Muscle layer of colon (tissue), 2 donors: ENCODE measurements at regions not wholly inside any gene's neighbourhood (a gene's known extent, or its start where the extent isn't known, plus 50 kb on each side); places are given as distances from the start of the nearest gene placed in this dataset.
"Not testable (repeated sequence)": the region's sequence is repeated elsewhere in the genome, so short reads cannot be mapped to it uniquely, and the experiment has no call there.

Experiments
- H3K27ac ChIP-seq: one replicate; pipeline ENCODE4 v1.7.0; 2013; ENCODE audit warnings: low read depth, mild to moderate bottlenecking, low read length, moderate library complexity
- H3K27me3 ChIP-seq, 2 donors: one replicate each; pipeline ENCODE4 v1.7.0; 2013; ENCODE audit warnings: low read length in 2 of 2, mild to moderate bottlenecking in 2 of 2; ENCODE audit not compliant: insufficient read depth in 2 of 2, control insufficient read depth in 1 of 2
- H3K36me3 ChIP-seq: one replicate; pipeline ENCODE4 v1.7.0; 2013; ENCODE audit warnings: mild to moderate bottlenecking, low read length; ENCODE audit not compliant: insufficient read depth
- H3K4me1 ChIP-seq: one replicate; pipeline ENCODE4 v1.7.0; 2013; ENCODE audit warnings: mild to moderate bottlenecking, low read length; ENCODE audit not compliant: insufficient read depth
- H3K4me3 ChIP-seq, 2 donors: one replicate each; pipeline ENCODE4 v1.7.0; 2013; ENCODE audit warnings: low read length in 2 of 2, low read depth in 1 of 2, mild to moderate bottlenecking in 1 of 2, moderate library complexity in 1 of 2
- H3K9ac ChIP-seq: one replicate; pipeline ENCODE4 v1.7.0; 2013; ENCODE audit warnings: low read length
- H3K9me3 ChIP-seq: one replicate; pipeline ENCODE4 v1.7.0; 2013; ENCODE audit warnings: mild to moderate bottlenecking, low read length
- donor health status: abdominal sarcoma.
- donor health status: Adenocarcinoma of cecum.

- Histone ChIP-seq H3K4me3 (no peak overlapping the region), H3K27me3 (no peaks in the 10 kb centered on the region), H3K9me3 (no peaks in the 10 kb centered on the region), H3K36me3 (no peaks in the 10 kb centered on the region), H3K27ac (no peak overlapping the region), H3K9ac (no peak overlapping the region), H3K4me1 (no peaks in the 10 kb centered on the region)
Observed at GRCh38 chr2:133894429-133894828, 326.2 kb upstream of the NCKAP5 start.

DNA sequence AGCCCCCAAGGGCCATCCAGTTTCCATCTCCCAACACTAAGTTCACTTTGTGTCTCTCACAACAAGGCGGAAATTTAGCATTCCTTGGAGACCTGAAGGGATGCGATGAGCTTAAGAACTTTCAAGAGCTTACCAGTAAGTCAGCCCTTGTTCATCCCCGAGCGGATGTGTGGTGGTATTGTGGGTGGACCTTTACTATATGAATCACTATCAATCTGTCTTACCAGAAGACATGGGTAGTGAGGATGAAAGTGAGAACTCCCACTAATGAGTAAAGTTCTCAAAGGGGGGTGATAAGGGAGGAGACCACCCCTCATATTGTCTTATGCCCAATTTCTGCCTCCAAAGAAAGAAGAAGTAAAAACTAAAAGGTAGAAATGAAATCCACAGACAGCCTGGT lies 329.6 kb upstream of the NCKAP5 start:
- H3K36me3 ChIP-seq, H3K9ac ChIP-seq, H3K4me1 ChIP-seq, H3K9me3 ChIP-seq, H3K4me3 ChIP-seq, H3K27ac ChIP-seq, H3K27me3 ChIP-seq: not testable (repeated sequence)

DNA sequence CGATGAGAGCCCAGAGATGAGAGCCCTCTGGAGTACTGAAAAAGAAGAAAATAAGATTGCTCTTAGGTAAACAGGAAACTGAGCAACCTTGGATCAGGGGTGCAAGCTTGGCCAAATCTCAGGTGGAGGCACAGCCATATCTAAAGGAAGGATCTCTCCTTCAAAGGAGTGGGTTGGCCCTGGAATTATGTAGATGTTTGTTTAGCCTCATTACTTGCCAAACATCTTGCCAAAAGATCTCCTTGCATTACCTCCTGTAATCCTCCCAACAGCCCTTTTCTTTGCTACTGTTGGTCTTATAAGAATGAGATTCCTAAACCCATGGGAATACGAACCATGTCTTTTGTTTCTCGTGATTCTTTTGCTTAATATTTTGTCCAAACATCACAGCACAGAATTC lies 332.6 kb upstream of the NCKAP5 start:
- Histone ChIP-seq H3K4me3 (no peak overlapping the region), H3K36me3 (no peaks in the 10 kb centered on the region), H3K9me3 (no peaks in the 10 kb centered on the region), H3K27ac (no peak overlapping the region), H3K4me1 (no peaks in the 10 kb centered on the region), H3K9ac (no peak overlapping the region), H3K27me3 (no peaks in the 10 kb centered on the region)

- H3K4me1 ChIP-seq, result no peaks in the 10 kb centered on the region
- H3K27me3 ChIP-seq, result no peaks in the 10 kb centered on the region
- no peak overlapping the region for H3K4me3 ChIP-seq
- no peak overlapping the region for H3K9ac ChIP-seq
- H3K36me3 ChIP-seq, result no peaks in the 10 kb centered on the region
- no peaks in the 10 kb centered on the region for H3K9me3 ChIP-seq
- H3K27ac ChIP-seq, result no peak overlapping the region
Observed at GRCh38 chr2:133906396-133906795, 338.1 kb upstream of the NCKAP5 start.

DNA sequence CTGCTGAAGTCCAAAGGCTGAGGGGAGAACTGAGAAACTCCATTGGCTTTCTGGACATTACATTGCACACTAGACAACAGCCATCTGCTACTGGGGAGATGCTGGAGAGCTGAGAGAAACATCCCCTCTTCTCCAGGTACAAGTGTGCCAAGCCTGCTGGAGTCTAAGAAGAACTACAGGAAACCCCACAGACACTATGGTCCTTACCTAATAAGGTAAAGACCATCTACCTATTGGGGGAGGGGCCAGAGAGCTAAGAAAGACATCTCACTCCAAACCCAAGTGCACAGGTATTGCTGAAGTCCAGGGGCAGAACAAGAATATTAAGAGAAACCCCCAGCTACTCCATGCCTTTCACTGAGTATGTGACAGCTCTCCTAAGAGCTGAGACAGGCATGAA lies 338.7 kb upstream of the NCKAP5 start:
- no peak overlapping the region for H3K27ac ChIP-seq
- no peaks in the 10 kb centered on the region for H3K27me3 ChIP-seq
- H3K4me1 ChIP-seq, result no peaks in the 10 kb centered on the region
- H3K4me3 ChIP-seq, result no peak overlapping the region
- H3K9ac ChIP-seq, result no peak overlapping the region
- H3K36me3 ChIP-seq, result no peaks in the 10 kb centered on the region
- H3K9me3 ChIP-seq, result no peaks in the 10 kb centered on the region

GRCh38 chr2:133908171-133908570 lies 339.9 kb upstream of the NCKAP5 start:
- no peaks in the 10 kb centered on the region for H3K36me3 ChIP-seq
- H3K4me1 ChIP-seq, result no peaks in the 10 kb centered on the region
- H3K27me3 ChIP-seq, result no peaks in the 10 kb centered on the region
- no peak overlapping the region for H3K4me3 ChIP-seq
- H3K9ac ChIP-seq, result no peak overlapping the region
- no peak overlapping the region for H3K27ac ChIP-seq
- H3K9me3 ChIP-seq, result no peaks in the 10 kb centered on the region

DNA sequence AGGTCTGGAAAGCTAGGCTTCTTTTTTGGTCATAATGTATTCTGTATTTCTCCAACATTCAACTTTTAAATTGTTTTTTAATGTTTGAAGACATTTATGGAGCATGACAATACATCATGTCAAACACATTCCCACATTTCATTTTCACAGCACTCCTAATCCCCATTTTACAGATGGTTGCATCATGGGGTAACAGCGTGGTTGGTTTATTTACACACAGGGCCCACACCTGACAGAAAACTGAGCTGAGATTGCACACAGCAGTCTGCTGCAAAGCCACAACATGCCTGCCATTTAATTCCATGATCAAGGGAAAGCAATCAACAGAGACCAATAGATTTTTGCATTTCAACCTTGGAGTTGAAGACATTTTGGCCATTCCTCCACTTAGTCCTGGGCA lies 335.7 kb upstream of the MGAT5 start:
- Histone ChIP-seq H3K27me3 (no peaks in the 10 kb centered on the region), H3K4me3 (no peak overlapping the region), H3K9me3 (no peaks in the 10 kb centered on the region), H3K36me3 (no peaks in the 10 kb centered on the region), H3K4me1 (no peaks in the 10 kb centered on the region), H3K9ac (no peak overlapping the region), H3K27ac (no peak overlapping the region)

- H3K27ac ChIP-seq, result no peak overlapping the region
- no peaks in the 10 kb centered on the region for H3K4me1 ChIP-seq
- no peaks in the 10 kb centered on the region for H3K9me3 ChIP-seq
- H3K27me3 ChIP-seq, result no peaks in the 10 kb centered on the region
- no peaks in the 10 kb centered on the region for H3K36me3 ChIP-seq
- no peak overlapping the region for H3K9ac ChIP-seq
- H3K4me3 ChIP-seq, result no peak overlapping the region
Observed at GRCh38 chr2:133919285-133919684, 334.6 kb upstream of the MGAT5 start.

GRCh38 chr2:133927894-133928293 lies 326.0 kb upstream of the MGAT5 start:
- Histone ChIP-seq H3K4me3 (no peak overlapping the region), H3K9me3 (no peaks in the 10 kb centered on the region), H3K36me3 (no peaks in the 10 kb centered on the region), H3K9ac (no peak overlapping the region), H3K27me3 (no peaks in the 10 kb centered on the region), H3K27ac (no peak overlapping the region), H3K4me1 (no peaks in the 10 kb centered on the region)

- Histone ChIP-seq H3K36me3 (no peaks in the 10 kb centered on the region), H3K27me3 (no peaks in the 10 kb centered on the region), H3K27ac (no peak overlapping the region)
Observed at GRCh38 chr2:133936096-133936495, 317.8 kb upstream of the MGAT5 start.

GRCh38 chr2:133936601-133937000 lies 317.3 kb upstream of the MGAT5 start:
- Histone ChIP-seq H3K27ac (no peak overlapping the region), H3K4me1 (no peaks in the 10 kb centered on the region), H3K9me3 (no peaks in the 10 kb centered on the region), H3K9ac (no peak overlapping the region), H3K4me3 (no peak overlapping the region), H3K36me3 (no peaks in the 10 kb centered on the region), H3K27me3 (no peaks in the 10 kb centered on the region)

More at GRCh38 chr2:133936096-133936495, 317.8 kb upstream of the MGAT5 start:
- H3K9ac ChIP-seq, result no peak overlapping the region
- H3K4me3 ChIP-seq, result no peak overlapping the region
- no peaks in the 10 kb centered on the region for H3K9me3 ChIP-seq
- no peaks in the 10 kb centered on the region for H3K4me1 ChIP-seq

DNA sequence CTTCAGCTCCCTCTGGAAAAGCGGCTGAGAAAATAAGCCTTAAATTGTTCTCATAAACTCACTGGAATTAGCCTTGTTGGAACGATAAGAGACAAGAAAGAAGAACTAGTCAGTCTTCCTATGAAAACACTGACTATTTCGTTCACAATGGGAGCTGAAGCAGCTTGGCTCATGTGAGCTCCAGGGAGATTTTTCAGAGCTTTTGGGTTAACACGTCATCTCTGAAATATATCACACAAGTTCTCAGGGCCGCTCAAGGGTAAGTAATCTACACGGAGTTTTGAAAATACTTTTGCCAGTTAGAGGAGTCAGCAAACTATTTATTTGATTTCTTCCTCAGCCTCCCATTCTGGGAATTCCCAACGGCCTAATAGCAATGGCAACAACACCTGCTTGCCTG lies 316.2 kb upstream of the MGAT5 start:
- no peaks in the 10 kb centered on the region for H3K27me3 ChIP-seq
- H3K9ac ChIP-seq, result no peak overlapping the region
- H3K4me1 ChIP-seq, result no peaks in the 10 kb centered on the region
- no peak overlapping the region for H3K27ac ChIP-seq
- no peaks in the 10 kb centered on the region for H3K9me3 ChIP-seq
- H3K4me3 ChIP-seq, result no peak overlapping the region
- no peaks in the 10 kb centered on the region for H3K36me3 ChIP-seq
